Activated naive CD4-positive, alpha-beta T cell treated with anti-CD3 and anti-CD28 coated beads, Interleukin-2, amount 50 U/mL, for 16 hours (primary cell): ENCODE measurements at regions not wholly inside any gene's neighbourhood (a gene's known extent, or its start where the extent isn't known, plus 50 kb on each side); places are given as distances from the start of the nearest gene placed in this dataset.
"Not testable (repeated sequence)": the region's sequence is repeated elsewhere in the genome, so short reads cannot be mapped to it uniquely, and the experiment has no call there.

Source experiments
- DNase-seq: peaks from one replicate; pipeline ENCODE4 v3.0.0-alpha.2; 2020

DNA sequence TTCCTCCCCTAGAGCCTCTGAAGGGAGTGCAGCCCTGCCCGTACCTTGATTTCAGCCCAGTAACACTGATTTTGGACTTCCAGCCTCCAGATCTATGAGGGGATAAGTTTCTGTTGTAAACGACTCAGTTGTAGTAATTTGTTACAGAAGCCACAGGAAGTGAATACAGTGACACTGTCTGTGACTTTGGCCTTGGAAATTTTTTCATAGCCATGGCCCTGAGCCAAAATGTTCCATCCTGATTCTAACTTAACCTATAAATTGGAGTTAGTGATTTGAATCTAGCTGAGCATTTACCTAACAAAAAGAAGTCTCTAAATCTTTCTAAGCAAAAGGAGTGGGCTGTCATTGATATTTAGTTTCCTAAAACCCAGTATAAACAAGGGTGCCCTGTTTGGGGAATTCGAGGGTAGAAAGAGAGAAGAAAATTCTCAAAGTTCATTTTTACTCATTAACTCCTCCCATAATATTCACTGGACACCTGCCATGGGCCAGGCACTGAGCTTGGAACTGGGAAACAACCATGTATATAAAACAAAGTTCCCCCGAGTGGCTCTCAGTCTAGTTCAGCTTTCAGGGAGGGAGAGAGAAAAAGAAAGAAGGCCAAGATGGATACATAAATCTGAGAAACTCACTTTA, 162.3 kb downstream of the SKIDA1 start:
- DNase-seq: no peak

DNA sequence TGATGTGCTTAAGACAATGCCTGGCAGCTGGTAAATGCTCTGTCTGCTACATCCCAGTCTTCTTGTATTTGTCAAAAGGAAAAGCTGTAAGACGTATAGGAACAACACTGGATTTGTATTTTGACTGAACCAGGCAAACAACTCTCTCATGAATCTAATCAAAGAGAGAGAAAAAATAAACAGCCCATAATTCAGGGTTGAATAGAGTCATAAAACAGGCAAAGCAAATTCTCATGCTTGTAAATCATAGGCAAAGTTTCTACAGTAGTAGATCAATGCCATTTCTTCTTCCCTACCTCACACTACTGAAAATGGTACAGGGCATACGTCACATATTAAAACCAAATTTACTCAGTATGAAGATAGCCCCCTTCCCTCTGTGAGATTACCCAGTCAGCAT, 166.3 kb downstream of the SKIDA1 start:
- DNase-seq: no peak

DNA sequence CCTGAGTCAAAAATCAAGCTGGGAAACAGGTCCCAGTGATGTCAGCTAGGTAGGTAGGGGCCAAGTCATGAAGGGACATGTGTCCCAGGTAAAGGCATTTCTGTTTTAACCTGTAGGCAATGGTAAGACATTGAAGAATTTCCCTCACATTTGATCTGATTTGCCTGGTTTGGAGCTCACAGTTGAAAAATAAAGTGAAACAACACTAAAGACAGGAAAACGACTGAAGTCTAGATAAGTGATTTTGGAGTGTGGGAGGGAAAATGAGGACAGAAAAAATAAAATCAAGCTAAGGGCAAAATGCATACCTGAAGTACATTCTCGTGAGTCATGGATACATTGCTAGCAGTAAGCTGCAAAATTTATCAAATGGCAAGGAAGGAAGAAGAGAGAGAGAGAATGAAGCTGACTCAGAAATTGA, 169.9 kb downstream of the SKIDA1 start:
- no peak for DNase-seq

DNA sequence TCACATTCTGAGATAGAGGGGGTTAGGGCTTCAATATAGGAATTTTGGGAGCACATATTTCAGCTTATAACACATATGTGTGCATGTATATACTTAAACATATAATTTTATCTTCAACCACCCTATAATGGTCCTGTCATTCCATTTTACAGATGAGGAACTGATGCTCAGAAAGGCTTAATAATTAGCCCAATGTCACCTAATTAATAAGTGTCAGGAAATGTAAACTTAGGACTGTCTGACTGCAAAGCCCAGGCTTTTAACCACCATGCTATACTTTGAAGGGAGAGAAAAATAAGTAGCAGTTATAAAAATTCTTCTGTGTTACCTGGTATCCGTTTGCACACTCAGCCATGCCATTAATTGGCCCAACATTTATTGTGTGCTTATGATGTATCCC, 172.6 kb downstream of the SKIDA1 start:
- no peak for DNase-seq

DNA sequence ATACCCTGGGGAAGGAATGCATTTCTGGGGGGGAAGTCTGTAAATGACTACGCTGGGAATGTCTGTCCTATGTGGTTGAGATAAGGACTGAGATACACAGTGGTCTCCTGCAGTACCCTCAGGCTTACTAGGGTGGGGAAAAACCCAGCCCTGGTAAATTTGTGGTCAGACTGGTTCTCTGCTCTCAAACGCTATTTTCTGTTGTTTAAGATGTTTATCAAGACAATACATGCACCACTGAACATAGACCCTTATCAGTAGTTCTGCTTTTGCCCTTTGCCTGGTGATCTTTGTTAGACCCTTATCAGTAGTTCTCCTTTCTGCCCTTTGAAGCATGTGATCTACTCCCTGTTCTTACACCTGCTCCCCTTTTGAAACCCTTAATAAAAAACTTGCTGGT, 173.9 kb downstream of the SKIDA1 start:
- DNase-seq: not testable (repeated sequence)

DNA sequence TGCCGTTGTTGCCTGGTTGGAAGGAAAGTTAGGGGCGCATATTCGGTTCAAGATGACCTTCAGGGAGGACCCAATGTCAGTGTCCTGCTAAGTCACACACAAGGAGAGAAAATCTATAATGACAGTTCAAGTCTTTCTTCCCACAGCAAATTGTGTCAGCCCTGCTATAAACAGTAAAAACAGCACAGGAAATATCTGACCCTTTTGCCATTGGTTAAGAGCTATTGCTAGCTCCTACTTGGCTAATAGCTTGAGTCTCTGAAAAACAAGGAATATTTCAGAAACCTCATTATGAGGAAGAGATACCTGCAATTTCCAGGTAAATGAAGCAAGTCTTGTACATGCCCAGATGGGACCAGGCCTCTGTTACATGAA, 175.6 kb downstream of the SKIDA1 start:
- no peak for DNase-seq

DNA sequence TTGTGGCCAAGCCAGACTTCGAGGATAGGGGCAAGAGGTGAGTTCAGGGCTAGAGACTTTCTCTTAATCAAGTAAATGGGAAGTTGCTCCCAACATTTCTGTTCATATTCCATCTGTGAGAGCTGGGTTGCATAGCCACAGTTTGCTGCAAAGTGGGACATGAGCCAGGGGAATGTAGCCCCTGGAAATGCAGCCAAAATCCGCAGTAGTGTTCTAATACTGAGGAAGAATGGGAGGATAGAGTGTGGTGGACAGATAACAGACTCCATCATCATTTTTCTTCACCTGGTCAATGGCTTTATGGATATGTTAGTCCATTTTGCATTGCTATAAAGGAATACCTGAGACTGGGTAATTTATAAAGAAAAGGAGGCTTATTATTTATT, 177.7 kb downstream of the SKIDA1 start:
- no peak for DNase-seq

DNA sequence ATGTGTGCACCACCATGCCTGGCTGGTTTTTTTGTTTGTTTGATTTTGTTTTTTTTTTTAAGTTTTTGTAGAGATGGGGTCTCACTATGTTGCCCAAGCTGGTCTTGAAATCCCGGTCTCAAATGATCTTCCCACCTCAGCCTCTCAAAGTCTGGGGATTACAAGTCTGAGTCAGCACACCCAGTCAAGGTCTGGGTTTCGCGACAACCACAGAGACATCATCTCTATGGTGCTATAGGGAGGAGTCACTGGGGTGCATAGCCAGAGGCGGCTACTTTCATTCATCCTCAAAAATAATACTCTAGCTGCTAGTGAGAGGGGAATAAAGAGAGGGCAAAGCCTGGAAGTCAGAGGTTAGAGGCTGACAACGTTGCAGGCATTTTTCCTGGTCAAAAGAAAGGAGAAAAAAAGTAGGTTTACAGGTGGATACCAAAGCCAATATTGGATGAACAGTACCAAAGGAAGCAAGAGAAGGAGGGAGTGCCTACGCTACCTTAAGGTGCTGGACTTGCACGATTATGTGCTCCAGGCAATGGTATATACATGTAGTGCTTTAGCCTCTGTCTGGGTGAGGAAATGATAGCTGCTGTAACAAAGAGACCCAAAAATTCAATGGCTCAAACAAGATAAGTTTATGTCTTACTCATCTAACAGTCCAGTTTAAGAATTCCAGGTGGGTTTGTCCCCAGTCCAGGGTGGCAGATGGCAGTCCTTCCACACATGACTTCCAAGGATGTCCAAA, 178.3 kb downstream of the SKIDA1 start:
- DNase-seq: no peak

DNA sequence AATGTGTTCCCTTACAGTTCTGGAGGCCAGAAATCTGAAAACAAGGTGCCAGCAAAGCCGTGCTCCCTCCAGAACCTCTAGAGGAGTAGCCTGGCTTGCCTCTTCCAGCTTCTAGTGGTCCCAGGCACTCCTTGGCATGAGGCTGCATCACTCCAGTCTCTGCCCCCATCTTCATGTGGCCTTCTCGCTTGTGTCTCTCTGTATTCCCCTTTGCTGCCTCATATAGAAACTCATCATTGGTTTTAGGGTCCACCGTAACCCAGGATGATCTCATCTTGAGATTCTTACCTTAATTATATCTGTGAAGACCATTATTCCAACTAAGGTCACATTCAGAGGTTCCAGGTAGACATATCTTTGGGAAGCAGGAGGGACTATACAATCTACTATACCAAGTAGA, 182.4 kb downstream of the SKIDA1 start:
- no peak for DNase-seq

DNA sequence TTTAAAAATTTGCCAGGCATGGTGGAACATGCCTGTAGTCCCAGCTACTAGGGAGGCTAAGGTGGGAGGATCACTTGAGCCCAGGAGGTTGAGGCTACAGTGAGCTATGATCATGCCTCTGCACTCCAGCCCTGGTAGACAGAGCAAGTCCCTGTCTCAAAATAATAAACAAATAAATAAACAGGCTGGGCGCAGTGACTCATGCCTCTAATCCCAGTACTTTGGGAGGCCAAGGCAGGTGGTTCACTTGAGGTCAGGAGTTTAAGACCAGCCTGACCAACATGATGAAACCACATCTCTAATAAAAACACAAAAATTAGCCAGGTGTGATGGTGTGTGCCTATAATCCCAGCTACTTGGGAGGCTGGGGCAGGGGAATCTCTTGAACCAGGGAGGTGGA, 183.0 kb downstream of the SKIDA1 start:
- not testable (repeated sequence) for DNase-seq

DNA sequence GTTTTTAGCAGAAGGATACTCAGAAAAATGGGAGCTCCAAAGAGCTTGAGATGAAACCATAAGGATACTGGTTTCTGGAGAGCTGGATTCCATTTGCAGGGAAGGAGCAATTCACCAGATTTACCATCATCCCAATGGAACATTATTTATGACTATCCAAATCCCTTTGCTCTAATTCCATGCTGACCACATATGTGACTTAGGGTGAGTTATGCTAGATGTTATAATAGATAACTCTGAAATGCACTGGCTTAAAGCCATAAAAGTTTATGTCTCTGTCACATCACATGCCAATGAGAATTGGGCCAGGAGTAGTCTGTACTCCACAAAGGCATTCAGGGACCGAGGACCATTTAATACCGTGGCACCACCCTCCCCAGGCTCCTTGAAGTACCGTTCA, 185.2 kb downstream of the SKIDA1 start:
- DNase-seq: no peak

DNA sequence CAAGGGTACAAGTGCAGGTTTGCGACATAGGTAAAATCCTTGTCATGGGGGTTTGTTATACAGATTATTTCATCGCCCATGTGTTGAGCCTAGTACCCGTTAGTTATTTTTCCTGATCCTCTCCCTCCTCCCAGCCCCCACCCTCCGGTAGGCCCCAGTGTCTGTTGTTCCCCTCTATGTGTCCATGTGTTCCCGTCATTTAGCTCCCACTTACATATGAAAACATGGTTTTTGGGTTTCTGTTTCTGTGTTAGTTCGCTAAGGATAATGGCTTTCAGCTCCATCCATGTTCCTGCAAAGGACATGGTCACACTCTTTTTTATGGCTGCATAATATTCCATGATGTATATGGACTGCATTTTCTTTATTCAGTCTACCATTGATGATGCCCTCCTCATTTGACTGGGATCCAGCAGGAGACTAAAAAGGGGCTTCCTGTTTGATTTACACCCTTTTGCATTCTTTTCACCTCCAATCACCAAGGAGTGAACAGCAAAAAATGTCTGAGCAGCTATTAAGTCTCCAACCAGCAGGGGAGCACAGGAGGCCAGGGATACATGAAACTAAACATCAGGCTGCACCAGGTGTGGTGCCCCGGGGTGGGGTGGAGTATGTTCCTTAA, 188.2 kb downstream of the SKIDA1 start:
- DNase-seq: no peak

DNA sequence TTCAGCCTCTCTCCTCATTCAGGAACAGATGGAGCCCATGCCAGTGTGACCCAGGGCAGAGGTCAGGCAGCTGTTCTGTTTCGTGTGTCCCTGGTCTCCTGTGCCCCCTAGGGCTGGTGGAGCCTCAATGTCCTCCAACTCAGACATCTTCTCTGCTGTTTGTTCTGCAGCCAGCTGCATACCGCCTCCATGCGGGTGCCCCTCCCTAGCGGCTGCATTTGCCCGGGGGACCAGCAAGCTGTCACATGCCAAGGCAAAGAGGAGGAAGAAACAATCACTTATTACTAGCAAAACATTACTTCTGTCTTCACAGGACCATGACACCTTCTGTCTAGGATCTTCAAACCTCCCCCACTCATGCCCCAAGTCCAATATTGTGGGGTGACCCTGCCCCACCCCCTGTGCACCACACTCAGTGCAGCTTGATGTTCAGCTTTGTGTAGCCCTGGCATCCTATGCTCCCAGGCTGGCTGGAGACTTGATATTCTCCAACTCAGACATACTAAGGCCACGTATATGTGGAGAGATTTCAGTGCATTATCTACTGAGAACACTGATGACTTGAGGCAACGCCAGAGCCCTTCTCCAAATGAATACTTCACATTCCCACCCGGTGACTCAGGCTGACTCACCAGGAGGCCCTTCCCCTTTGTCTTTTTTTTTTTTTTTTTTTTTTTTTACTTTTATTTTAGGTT, 188.9 kb downstream of the SKIDA1 start:
- no peak for DNase-seq

DNA sequence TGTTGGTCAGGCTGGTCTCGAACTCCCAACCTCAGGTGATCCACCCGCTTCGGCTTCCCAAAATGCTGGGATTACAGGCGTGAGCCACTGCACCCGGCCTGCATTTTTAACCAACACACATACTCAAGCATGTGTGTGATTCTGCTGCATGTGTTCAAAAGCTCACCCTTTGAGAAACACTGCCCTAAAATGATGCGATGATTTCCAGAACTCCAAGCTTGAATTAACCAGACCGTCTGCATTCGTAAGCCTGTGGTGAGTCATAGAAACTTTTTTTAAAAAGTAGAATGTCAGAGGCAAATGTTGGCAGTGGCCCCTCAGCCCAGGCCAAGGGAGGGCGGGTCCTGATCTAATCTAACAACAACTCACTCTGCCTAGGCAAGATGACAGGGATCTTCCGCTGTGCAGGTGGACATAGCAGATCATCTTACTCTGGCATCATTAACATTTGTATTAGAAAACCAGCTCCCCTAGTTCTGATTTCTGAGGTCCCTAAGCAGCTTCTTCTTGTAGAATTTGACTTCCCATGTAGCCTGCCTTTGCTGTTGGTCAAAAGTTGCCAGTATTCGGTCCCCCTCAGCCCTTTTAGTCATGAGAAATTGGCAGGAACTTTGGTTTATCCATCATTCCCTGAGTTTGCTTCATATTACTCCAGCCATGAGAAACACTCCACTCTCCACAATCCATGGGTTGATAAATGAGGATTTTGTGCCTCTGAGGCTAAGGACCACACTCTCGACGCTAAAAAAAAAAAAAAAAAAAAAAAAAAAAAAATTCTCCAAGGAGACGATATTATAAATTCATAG, 190.4 kb downstream of the SKIDA1 start:
- no peak for DNase-seq

DNA sequence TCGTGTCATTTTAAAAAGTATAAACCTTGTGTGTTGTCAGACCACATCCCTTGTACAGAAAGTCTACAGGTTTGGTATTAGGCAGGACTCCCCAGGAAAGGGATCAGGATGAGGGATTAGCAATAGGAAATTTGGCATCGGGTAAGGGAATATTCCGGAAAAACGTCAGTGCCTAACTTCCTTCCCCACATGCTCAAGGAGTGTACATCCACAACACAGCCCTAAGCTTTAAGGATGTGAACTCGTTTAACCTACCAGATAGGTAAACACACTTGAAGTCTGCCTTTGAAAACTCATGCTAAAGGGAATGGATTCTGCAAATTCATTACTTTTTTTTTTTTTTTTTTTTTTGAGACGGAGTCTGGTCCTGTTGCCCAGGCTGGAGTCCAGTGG, 194.9 kb downstream of the SKIDA1 start:
- no peak for DNase-seq

DNA sequence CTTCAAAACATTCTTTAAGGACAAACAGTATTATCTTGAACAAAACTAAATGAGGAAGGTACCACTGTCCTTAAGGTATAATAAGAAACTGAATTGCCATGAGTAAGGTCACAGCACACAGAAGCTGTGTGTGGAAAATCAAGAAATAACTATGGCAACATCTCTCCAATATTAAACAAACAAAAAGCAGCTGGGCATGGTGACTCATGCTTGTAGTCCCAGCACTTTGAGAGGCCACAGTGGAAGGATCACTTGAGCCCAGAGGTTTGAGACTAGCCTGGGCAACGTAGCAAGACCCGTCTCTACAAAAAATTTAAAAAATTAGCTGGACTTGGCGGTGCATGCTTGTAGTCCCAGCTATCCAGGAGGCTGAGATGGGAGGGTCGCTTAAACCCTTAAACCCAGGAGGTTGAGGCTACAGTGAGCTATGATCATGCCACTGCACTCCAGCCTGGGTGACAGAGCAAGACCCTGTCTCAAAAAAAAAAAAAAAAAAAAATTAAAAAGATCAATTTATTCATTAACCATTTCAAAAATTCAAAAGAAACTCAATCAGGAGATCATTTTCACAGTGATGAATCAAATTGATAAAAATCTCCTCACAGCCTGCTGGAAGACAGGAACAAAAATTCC, 195.4 kb downstream of the SKIDA1 start:
- no peak for DNase-seq

DNA sequence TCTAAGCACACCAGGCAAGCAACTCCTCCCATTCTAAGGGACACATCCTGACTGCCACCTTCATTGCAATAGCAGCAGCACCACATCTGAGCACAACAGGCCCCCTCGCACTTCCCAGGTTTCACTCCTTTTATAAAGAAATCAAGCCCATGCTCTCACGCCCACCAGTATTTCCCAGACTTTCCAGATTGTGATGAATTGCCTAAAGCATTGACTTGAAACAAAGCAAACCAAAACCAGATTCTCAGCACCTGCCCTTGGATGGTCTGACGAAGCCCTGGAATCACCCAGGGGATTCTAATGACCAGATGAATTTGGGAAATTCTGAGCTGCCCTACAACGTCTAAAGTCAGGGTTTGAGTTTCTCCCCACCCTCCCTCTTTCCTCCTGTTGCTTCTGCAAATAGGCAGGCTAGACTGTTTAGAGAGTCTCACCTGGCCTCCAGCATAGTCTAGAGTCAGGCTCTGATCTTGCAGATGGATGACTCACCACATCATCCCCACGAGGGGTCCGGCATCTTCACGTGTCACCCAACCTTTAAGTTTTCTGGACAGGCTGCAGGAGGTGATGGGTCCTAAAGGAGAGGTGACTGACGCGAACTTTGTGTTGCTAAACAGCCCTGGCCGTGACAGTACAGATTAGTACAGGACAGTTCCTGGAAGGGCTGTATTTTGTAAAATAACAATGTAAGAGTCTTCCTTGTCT, 198.0 kb downstream of the SKIDA1 start:
- no peak for DNase-seq

DNA sequence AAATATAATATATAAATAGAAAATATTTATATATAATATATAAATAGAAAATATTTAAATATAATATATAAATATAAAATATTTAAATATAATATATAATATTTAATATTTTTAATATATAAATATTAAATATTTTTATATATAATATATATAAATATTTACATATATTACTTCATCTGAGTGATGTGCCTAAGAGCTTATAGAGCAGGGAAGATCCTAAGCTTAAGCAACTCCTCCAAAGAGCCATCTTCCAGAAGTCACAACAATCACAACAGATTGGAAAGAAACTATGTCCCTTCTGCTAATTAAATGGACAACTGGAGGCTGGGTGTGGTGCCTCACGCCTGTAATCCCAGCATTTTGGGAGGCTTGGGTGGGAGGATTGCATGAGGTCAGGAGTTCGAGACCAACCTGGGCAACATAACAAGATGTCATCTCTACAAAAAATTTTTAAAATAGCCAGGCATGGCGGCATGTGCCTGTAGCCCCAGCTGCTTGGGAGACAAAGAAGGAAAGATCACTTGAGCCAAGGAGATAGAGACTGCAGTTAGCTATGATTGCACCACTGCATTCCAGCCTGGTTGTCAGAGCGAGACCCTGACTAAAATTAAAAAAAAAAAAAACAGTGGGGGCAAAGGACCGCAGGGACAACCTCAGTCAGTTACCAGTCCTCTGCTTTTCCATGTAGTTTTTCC, 198.7 kb downstream of the SKIDA1 start:
- no peak for DNase-seq

DNA sequence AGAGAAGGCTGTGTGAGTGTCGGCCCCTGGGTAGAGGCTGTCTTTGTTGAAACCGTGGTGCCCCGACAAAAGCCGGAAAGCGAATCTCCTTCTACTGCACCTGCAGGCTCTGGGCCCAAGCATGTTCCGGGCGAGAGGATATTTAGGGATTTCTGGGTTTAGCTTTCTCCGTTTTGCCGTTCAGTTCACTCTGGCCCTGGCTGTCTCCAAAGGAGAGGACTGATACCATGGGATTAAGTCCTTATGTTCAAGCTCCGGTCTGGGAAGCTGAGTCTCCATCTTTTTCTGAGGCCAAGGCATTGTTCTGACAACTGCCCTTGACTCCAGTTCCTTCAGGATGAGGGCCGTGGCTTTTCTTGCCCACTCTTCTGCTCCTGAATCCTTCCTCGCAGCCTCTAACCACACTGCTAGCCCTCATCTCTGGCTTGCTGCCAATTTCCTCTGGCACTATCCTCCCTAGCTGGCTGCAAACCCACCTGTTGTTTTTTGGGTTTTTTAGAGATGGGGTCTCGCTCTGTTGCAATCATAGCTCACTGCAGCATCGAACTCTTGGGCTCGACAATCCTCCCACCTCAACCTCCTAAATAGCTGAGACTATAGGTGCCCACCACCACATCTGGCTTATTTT, 206.8 kb downstream of the SKIDA1 start:
- DNase-seq: no peak

DNA sequence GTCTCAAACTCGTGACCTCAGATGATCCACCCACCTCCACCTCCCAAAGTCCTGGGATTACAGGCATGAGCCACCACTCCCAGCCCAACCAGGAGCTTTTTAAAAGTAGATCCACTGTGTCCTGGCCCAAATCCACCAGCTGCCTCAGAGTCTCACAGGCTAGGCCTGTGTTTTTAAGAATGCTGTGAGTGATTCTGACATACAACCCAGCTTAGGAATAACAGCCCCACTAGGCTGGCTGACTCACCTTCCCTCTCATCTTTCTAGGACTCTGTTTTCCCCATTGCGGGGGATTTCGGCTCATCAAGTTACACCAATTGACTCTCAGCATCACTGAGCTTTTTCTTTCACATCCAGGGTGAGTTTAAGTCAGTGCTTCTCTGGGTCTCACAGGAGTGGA, 207.6 kb downstream of the SKIDA1 start:
- DNase-seq: no peak
